HL-60 (cell line): ENCODE measurements at regions not wholly inside any gene's neighbourhood (a gene's known extent, or its start where the extent isn't known, plus 50 kb on each side); places are given as distances from the start of the nearest gene placed in this dataset.

Experiments
- DNase-seq, 2 experiments: peaks; one replicate each; pipeline ENCODE4 v3.0.0-alpha.2; 2010 to 2020; ENCODE audit warnings: low read depth in 1 of 2, low spot score in 1 of 2
- H3K27ac ChIP-seq: fragments of 250-450 bp; sonication (Bioruptor Pico); replicated peaks from 2 replicates; pipeline ENCODE4 v1.5.1; 2020; ENCODE audit warnings: mild to moderate bottlenecking, moderate library complexity
- H3K27me3 ChIP-seq: fragments of 250-450 bp; sonication (Bioruptor Pico); 2 replicates; pipeline ENCODE4 v1.5.1; 2021; ENCODE audit warnings: mild to moderate bottlenecking, moderate library complexity; ENCODE audit not compliant: insufficient read depth, poor library complexity, severe bottlenecking
- H3K4me3 ChIP-seq: replicated peaks from 2 replicates; pipeline ENCODE4 v1.5.1; 2011; ENCODE audit warnings: mild to moderate bottlenecking, control low read depth, low read length; ENCODE audit not compliant: insufficient read depth
- CTCF ChIP-seq: IDR thresholded peaks from one replicate; pipeline ENCODE4 v1.5.1; 2011; ENCODE audit warnings: low read length, control low read depth, inconsistent platforms; ENCODE audit not compliant: insufficient read depth
- GABPA ChIP-seq: IDR thresholded peaks from 2 replicates; pipeline ENCODE4 v1.6.1; 2012; ENCODE audit warnings: low read depth
- POLR2AphosphoS5 ChIP-seq: IDR thresholded peaks from 2 replicates; pipeline ENCODE4 v1.6.1; 2012; ENCODE audit warnings: low read depth
- REST ChIP-seq: IDR thresholded peaks from 2 replicates; pipeline ENCODE4 v1.6.1; 2012; ENCODE audit warnings: low read depth; ENCODE audit not compliant: insufficient replicate concordance
- SPI1 ChIP-seq: IDR thresholded peaks from 2 replicates; pipeline ENCODE4 v1.6.1; 2012; ENCODE audit warnings: low read depth, mild to moderate bottlenecking, borderline replicate concordance

- no peaks in the 10 kb centered on the region for H3K27me3 ChIP-seq
- H3K4me3 ChIP-seq: no peak overlapping the region
- DNase-seq: no peak
- H3K27ac ChIP-seq: no peak overlapping the region
- TF ChIP-seq CTCF (no peak), GABPA (no peak), SPI1 (no peak), POLR2AphosphoS5 (no peak), REST (no peak)
Observed at GRCh38 chr2:12404497-12404896, 312.2 kb upstream of the TRIB2 start.

GRCh38 chr2:12407160-12407559, 309.6 kb upstream of the TRIB2 start:
- Histone ChIP-seq H3K27me3 (no peaks in the 10 kb centered on the region), H3K4me3 (no peak overlapping the region), H3K27ac (no peak overlapping the region)
- DNase-seq: no peak
- TF ChIP-seq SPI1 (no peak), GABPA (no peak), REST (no peak), CTCF (no peak), POLR2AphosphoS5 (no peak)

GRCh38 chr2:12412898-12413305, 303.8 kb upstream of the TRIB2 start:
- H3K27me3 ChIP-seq: no peaks in the 10 kb centered on the region
- TF ChIP-seq SPI1 (no peak), POLR2AphosphoS5 (no peak), CTCF (no peak), GABPA (no peak), REST (no peak)
- H3K4me3 ChIP-seq: no peak overlapping the region
- DNase-seq: no peak
- no peak overlapping the region for H3K27ac ChIP-seq
